ENCODE measurements at regions not wholly inside any gene's neighbourhood (a gene's known extent, or its start where the extent isn't known, plus 50 kb on each side); places are given as distances from the start of the nearest gene placed in this dataset.

DNA sequence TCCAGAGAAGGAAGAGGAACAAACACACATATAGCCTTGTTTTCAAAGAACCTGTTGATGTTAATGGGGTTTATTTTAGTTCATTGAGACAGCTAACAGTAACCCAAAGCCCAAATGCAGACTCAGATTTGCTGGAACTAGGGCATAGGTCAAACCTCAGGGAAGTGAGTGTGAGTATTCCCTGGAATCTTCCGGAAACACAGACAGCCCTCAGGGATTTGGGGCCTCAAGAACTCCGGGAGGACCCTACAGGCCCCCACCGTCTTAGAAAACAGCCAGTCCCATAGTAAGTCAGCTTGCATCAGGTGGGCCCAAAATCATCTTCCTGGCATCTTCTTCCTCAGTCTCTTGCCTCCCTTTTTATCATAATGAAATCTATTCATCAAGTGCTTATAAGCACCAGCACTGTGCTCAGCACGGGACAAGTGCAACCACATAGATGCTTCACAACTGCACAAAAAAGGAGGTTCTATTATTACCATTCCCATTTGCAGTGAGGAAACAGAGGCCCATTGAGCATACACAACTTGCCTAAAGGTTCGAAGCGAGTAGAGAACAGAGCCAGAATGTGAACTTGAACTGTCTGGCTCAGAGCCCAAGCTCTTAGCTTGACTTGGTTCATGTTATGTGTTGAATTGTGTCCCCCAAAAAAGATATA lies 50.2 kb upstream of the BCL11A start:
- no peak for DNase-seq

DNA sequence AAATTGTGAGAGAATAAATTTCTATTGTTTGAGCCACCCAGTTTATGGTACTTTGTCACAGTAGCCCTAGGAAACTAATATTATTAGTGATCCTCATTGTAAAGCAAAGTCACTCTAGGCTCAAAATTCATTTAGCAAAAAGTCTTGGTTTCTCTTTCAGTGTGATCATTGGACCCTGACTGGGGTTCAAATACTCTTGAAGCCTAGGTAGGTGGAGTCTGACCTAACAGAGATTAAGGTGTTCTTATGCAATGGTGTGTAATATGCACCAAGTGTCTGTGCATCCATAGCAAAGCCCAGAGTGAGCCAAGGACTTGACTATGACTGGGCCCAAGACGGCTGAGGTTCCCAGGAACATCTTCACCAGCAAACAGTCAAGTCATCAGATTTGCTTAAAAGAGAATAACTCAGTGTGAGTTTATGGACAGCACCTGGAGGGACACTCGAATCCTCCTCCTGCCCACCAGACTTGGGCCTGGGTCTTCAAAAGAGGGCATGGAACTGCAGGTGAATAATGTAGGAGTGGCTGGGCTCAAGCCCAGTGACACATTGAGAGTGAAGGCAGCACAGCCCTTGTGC lies 51.1 kb upstream of the BCL11A start:
- DNase-seq, result no peak

DNA sequence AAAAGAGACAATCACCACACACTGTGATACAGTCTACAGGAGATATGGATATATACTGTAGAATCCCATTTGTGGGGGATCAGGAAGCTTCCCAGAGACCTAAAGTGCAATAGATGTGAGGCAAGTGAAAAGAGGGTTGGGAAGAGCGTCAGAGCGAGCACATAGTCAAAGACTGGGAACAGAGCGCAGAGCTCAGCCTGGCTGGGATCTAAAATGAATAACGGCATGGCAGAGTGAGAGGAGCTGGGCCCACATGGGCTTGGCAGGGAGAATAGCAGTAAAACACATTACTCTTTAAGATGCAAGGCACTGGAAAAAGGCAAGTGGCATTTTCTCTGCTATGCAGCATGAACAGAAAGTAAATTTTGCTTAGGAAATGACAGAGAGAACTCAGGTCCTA lies 52.4 kb upstream of the BCL11A start:
- no peak for DNase-seq

- no peak for DNase-seq
Observed at GRCh38 chr2:60608679-60609078, 55.2 kb upstream of the BCL11A start.

DNA sequence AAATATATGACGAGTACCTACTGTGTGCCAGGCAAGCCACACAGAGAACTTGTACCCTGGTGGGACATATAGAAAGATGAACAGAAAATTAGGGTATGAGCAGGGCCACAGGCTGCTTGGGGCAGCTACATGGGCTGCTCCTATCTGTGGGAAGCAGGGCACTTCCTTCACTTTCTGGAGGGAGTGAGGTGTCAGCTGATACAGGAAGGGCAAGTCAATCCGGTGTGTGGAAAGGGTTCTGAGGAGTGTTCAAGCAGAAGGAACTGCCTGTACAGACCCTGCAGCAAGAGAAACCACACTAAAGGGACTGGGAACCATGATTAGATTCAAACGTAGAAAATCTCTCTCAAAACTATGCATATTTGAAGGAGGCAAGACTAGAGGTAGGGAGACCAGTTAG lies 58.6 kb upstream of the BCL11A start:
- no peak for DNase-seq

GRCh38 chr2:60614319-60614718 lies 60.9 kb upstream of the BCL11A start:
- DNase-seq, result no peak

DNA sequence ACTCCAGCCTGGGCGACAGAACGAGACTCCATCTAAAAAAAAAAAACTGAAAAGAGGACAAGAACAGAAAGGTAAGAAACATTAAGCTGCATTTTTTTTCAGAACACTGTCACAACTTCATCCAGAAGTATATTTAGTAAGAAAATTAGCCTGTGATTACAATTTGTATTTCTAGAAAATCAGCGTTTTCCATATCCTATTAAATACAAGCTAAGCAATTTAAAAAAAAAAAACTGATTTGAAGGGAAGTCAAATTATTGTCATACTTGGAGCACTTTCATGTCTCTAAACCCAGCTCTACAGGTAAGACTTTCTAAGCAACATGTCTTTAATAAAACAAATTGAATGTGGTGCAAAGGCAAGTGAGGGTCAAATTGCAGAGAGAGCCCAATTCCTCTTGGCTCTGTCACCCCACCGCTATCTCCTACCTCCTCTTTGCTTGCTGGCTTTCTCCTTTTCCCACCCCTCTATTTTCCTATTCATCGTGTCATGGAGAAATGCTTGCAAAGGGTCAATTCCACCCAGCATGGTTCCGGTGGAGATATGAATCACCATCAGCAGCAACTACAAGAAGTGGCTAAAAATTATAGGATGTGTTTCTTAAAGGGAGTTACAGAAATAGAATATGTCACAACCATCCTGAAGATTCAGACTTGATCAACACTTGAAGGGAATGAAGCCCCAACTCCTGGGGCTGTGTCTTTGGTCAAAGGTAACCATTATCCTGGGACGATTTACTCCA lies 68.4 kb upstream of the BCL11A start:
- no peak for DNase-seq

DNA sequence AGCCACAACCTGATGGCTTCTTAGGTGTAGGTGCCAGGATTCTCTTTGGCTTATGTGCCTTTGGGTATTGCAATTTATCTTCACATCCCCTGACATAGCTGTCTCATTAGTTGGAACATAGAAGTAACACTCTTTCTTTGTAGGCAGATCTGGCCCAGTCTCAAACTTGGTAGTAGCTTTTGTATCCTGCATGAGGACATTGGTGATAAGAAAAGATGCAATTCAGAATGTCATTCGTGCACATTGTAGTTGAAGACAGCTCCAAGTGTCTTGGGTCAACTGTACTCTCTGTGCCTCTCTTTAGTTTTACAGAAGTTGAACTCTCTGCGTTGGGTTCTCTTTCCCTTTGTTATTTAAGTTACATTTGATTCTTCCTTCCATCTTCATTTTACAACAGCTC lies 69.6 kb upstream of the BCL11A start:
- DNase-seq, result no peak

DNA sequence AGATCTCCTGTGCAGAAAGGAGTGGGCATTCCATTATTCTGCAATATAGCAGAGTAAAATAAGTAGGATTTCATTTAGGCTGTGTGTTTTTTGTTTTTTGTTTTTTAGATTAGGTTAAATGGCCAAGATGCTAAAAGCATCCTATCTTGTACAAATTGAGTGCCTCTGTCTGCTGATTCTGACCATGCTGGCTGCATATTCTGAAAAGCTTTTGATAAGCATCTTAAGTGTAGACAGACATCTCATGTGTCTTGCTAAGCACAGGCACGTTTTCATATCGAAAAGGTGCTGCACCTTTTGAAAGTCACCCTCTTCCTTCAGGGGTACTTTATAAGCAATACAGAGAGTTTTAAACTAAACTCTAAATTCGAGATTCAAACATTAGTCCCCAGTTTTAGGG lies 74.0 kb upstream of the BCL11A start:
- no peak for DNase-seq

DNA sequence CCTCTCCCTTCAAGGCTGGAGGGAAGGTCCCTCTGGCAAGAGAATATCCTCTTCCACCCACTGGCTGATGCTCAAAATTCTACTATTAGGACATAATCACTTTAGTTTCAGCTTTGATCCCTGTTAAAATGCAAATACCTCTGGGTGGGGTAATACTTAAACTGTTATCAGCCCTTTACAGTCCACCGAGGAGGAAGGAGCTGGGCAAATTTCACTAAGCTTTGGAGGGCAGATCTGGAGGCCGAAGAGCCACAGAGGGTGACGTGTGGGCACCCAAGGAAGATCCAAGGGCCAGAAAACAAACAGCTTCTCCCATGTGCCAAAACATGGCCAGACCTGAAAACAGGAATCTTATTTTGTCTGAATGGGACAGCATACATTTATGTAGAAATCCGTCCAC lies 74.6 kb upstream of the BCL11A start:
- no peak for DNase-seq

DNA sequence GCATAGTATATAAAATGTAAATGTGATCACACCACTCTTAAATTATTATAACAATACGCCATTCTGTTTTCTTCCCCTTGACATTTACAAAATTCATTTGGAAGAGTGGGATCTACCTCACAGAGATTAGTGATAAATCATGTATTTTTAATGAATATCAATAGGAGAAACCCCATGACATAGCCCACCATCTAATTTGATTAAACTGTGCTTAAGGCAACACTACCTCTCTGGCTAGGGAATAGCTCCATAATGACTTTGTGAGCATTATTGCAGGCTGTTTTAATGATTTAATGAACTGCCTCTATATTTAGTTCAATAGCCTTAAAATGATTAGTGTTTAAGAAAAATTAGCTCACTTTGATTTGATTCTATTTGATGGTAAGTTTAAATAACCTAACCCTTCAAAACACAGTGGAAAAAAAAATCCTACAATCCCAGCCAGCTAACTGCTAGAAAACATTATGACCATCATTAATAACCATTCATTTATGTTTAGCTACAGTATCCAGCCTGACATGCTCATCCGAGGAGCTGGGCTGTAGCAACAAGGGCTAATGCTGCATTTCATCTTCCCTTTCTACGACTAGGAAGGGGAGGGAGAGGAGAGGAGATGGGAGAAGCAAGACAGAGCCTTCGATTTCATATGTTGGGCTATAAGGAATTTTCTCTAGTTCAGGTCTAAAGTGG lies 75.3 kb upstream of the BCL11A start:
- DNase-seq, result no peak

- no peak for DNase-seq
Observed at GRCh38 chr2:60629305-60629662, 75.8 kb upstream of the BCL11A start.

DNA sequence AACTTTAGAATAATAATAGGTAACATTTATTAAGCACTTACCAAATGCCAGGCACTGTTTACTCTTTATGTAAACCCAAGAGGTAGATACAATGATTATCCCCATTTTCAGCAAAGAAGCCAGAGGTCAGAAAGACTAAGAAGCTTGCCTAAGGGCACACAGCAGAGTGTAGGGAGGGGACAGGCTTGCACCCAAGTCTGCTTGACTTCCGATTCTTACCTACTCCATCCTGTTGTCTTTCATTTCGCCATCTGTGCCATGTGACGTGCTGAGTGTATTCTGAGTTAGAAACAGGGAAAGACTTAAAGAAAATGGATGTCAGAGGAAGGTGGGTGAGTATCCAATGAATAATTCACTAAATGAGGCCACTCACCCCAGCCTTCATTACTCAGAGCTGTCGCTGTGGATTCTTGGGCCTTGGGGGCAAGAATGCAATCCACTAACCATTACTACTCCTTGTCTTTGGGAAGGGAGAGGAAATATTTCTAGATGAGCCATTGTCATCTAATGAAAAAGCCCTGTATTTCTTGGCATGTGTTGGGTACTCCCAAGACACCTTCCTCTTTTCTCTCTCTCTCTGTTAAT lies 76.4 kb upstream of the BCL11A start:
- DNase-seq, result no peak

DNA sequence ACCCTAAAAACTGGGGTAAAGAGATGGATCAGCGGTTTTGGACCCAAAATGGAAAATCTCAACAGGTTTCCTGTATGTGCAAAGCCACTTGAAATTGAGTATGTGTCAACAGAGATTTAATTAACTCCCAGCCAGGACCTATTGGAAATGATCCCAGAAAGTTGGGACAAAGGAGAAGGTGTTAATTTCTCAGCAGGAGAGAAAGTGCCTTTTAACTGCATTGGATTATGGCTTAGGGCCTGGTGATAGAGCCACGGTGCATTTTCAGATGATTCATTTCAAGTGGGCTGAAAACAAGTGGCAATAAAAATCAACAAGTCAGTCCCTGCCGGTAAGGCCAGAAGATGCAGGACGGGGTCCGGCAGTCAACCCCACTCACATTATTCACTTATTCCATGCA lies 80.2 kb upstream of the BCL11A start:
- DNase-seq, result no peak

- DNase-seq, result no peak
Observed at GRCh38 chr2:60634438-60634837, 81.0 kb upstream of the BCL11A start.

DNA sequence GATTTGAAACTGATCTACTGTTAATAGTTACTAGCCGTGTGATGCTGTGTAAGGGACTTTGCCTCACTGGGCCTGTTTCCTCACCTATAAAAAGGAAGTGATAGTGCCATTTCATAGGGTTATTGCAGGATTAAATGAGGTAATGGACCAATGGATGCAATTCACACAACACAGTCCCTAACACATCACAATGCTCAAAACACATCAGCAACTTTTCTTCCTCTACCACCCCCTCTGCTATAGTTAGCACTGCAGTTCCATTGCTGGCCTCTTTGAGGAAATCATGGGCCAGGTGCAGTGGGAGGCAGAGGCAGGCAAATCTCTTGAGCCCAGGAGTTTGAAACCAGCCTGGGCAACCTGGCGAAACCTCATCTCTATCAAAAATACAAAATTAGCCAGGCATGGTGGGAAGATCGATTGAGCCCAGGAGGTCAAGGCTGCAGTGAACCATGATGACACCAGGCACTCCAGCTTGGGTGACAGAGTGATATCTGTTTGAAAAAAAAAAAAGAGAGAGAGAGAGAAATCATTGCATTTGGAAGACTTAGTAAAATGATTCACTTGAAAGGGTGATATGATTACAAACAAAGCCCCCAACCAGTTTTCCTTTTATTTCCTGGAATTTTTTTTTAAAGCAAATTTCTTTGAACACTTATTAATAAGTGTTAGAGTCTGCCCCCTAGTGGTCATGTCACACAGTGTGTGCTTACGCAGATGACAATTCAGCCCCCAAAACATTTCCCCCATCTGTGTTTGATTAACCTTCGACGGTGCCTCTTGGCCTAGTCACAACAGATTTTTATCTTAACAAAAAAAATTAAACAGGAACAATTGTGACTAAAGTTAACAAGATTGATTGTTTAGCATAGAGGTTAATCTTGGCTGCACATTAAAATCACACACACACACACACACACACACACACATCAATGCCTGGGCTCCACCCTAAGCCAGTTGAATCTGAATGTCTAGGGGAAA lies 88.6 kb upstream of the BCL11A start:
- DNase-seq, result no peak

DNA sequence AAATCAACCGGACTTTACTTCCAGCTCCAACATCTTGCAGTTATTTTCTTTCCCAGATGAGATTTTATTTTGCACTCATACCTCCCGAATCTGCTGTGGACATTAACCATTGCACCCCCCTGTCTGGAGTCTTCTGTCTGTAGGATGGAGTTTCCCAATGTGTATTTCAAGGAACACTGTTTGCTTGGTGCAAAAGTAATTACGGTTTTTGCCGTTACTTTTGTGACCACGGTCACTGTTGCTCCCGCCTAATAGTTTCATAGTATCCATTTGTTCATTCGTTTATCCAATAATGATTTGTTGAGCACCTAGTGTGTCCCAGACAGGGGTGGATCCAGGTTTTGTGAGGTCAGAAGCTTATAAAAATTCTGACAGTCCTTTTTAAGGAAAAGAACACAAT lies 90.3 kb upstream of the BCL11A start:
- no peak for DNase-seq

GRCh38 chr2:60644951-60645350 lies 91.5 kb upstream of the BCL11A start:
- DNase-seq, result no peak

DNA sequence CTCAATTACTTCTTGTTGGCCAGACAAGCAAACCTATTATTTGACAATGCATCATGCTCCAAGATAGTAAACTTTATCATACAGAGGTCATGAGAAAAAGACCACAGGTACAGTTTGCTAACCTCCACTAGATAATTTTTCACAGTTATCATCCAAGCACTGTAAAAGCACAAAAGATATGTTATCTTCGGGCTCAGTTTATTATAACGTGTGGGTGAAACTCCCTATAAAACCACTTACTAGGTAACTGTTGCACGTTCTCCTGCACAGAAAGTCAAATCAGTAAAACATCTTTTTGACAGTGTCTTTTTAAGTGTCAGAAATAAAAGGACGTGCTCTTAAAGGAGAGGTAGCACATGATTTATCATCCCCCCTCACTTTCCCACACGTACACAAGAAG lies 94.7 kb upstream of the BCL11A start:
- DNase-seq, result no peak

GRCh38 chr2:60649721-60650120 lies 96.3 kb upstream of the BCL11A start:
- DNase-seq, result no peak

GRCh38 chr2:60652832-60653340 lies 99.4 kb upstream of the BCL11A start:
- DNase-seq, result no peak

- DNase-seq, result no peak
Observed at GRCh38 chr2:60657673-60658072, 98.4 kb upstream of the PAPOLG start.

All from T1000 (cell line).